ENCODE measurements at regions not wholly inside any gene's neighbourhood (a gene's known extent, or its start where the extent isn't known, plus 50 kb on each side); places are given as distances from the start of the nearest gene placed in this dataset.

GRCh38 chr5:16013334-16014065 lies 166.1 kb downstream of the MARCHF11 start:
- H3K27ac ChIP-seq, result no peak overlapping the region
- no peak for TF ChIP-seq CTCF (conservative IDR thresholded peaks at IDR 0.05)

- H3K27ac ChIP-seq, result no peak overlapping the region
- no peak for TF ChIP-seq CTCF (conservative IDR thresholded peaks at IDR 0.05)
Measured at GRCh38 chr5:16009256-16009655, 170.3 kb downstream of the MARCHF11 start.

GRCh38 chr5:16007750-16008415 lies 171.7 kb downstream of the MARCHF11 start:
- H3K27ac ChIP-seq, result no peak overlapping the region

GRCh38 chr5:16005225-16005624 lies 174.4 kb downstream of the MARCHF11 start:
- H3K27ac ChIP-seq, result peak overlapping the region; percentile 70
- no peak for TF ChIP-seq CTCF (conservative IDR thresholded peaks at IDR 0.05)

More at GRCh38 chr5:16007750-16008415, 171.7 kb downstream of the MARCHF11 start:
- no peak for TF ChIP-seq CTCF (conservative IDR thresholded peaks at IDR 0.05)

GRCh38 chr5:16000056-16000455 lies 179.5 kb downstream of the MARCHF11 start:
- H3K27ac ChIP-seq, result no peak overlapping the region
- no peak for TF ChIP-seq CTCF (conservative IDR thresholded peaks at IDR 0.05)

- TF ChIP-seq CTCF (conservative IDR thresholded peaks at IDR 0.05), result peak; percentile 84
- peak overlapping the region; percentile 62; the same call in 1 of the 2 replicates for H3K27ac ChIP-seq
Measured at GRCh38 chr5:15995341-15996052, 184.1 kb downstream of the MARCHF11 start.

- peak overlapping the region; percentile 62 for H3K27ac ChIP-seq
- TF ChIP-seq CTCF (conservative IDR thresholded peaks at IDR 0.05), result no peak; the same call in 1 of the 2 replicates
Measured at GRCh38 chr5:15993919-15994318, 185.7 kb downstream of the MARCHF11 start.

All from VCaP (cell line).